HCT116 (cell line): ENCODE measurements at regions not wholly inside any gene's neighbourhood (a gene's known extent, or its start where the extent isn't known, plus 50 kb on each side); places are given as distances from the start of the nearest gene placed in this dataset.
"Not testable (repeated sequence)": the region's sequence is repeated elsewhere in the genome, so short reads cannot be mapped to it uniquely, and the experiment has no call there.

ENCODE experiments used
- ATAC-seq: fragments of 200-7000 bp; cut with Tn5 transposase; 2 replicates; pipeline ENCODE4 v1.9.1; 2020; ENCODE audit warnings: mild to moderate bottlenecking, moderate library complexity
- BruUV-seq: library from RNA; stranded (reverse); fragments of 400-500 nt; replicated peaks from 2 replicates; lab custom pipeline; 2021; lab: Mats Ljungman, UMichigan
- CTCF ChIA-PET: fragments of 300-600 bp; sonication (Branson Sonifier 250); formaldehyde crosslinking; loops from one replicate; lab custom pipeline; 2021; ENCODE audit warnings: antibody characterized with exemption; lab: Charles Lee
- POLR2A ChIA-PET: fragments of 300-600, 350-600 bp; sonication (Branson Sonifier 250); formaldehyde crosslinking; loops from one replicate; lab custom pipeline; 2021; ENCODE audit warnings: antibody characterized with exemption; lab: Charles Lee
- RAD21 ChIA-PET, 2 experiments: fragments of 300-600 bp; sonication (Branson Sonifier 250); formaldehyde crosslinking; loops; one replicate each; lab custom pipeline; 2023; ENCODE audit warnings: low total read pairs in 2 of 2; ENCODE audit not compliant: uncharacterized antibody in 2 of 2, unreplicated experiment in 2 of 2, low non-redundant PET in 1 of 2; lab: Charles Lee
- DNase-seq: peaks from one replicate; pipeline ENCODE4 v3.0.0-alpha.2; 2010; ENCODE audit warnings: low read depth, low spot score
- H2AFZ ChIP-seq: fragments of 200-600 bp; shearing (Covaris generic), sonication (generic); 2 replicates; pipeline ENCODE4 v1.6.1; 2017; ENCODE audit warnings: low read depth, mixed run types, mixed read lengths, antibody characterized with exemption, low read length; ENCODE audit not compliant: poor library complexity, severe bottlenecking
- H3K27ac ChIP-seq: 2 replicates; pipeline ENCODE4 v1.5.1; 2012; ENCODE audit warnings: low read depth, low read length
- H3K27me3 ChIP-seq: fragments of 200-600 bp; sonication (generic); 2 replicates; pipeline ENCODE4 v1.6.1; 2016; ENCODE audit warnings: mixed run types, low read length, mixed read lengths; ENCODE audit not compliant: insufficient read depth
- H3K36me3 ChIP-seq, 2 experiments: fragments of 200-500 bp in 1 of 2; fragments of 200-600 bp in 1 of 2; sonication (Bioruptor generic) in 1 of 2; sonication (generic) in 1 of 2; 2 replicates each; pipeline versions ENCODE4 v1.5.1 to v1.6.1; 2014 to 2016; ENCODE audit warnings: low read length in 2 of 2, inconsistent platforms in 1 of 2, mixed read lengths in 1 of 2, mixed run types in 1 of 2; ENCODE audit not compliant: insufficient read depth in 2 of 2, control insufficient read depth in 1 of 2
- H3K4me1 ChIP-seq, 2 experiments: fragments of 200-600 bp in 1 of 2; sonication (generic) in 1 of 2; 2 replicates each; pipeline versions ENCODE4 v1.5.1 to v1.6.1; 2012 to 2017; ENCODE audit warnings: low read length in 2 of 2, inconsistent platforms in 1 of 2, mild to moderate bottlenecking in 1 of 2, mixed read lengths in 1 of 2, mixed run types in 1 of 2, moderate library complexity in 1 of 2; ENCODE audit not compliant: insufficient read depth in 2 of 2, control insufficient read depth in 1 of 2
- H3K4me2 ChIP-seq: fragments of 200-600 bp; sonication (generic); 2 replicates; pipeline ENCODE4 v1.6.1; 2017; ENCODE audit warnings: mixed run types, low read length, mixed read lengths
- H3K4me3 ChIP-seq, 2 experiments: fragments of 200-600 bp in 1 of 2; sonication (generic) in 1 of 2; replicated peaks in 1 of 2; 2 replicates each; pipeline ENCODE4 v1.5.1; 2011 to 2016; ENCODE audit warnings: low read length in 2 of 2, control low read depth in 1 of 2, low read depth in 1 of 2, mild to moderate bottlenecking in 1 of 2, mixed read lengths in 1 of 2, mixed run types in 1 of 2
- H3K79me2 ChIP-seq: fragments of 200-600 bp; sonication (generic); 2 replicates; pipeline ENCODE4 v1.6.1; 2017; ENCODE audit warnings: mild to moderate bottlenecking, mixed run types, low read length, moderate library complexity, mixed read lengths; ENCODE audit not compliant: insufficient read depth
- H3K9ac ChIP-seq: fragments of 200-600 bp; sonication (generic); 2 replicates; pipeline ENCODE4 v1.6.1; 2016; ENCODE audit warnings: low read length, mixed read lengths
- H3K9me2 ChIP-seq: fragments of 200-600 bp; sonication (generic), shearing (Covaris generic); 2 replicates; pipeline ENCODE4 v1.6.1; 2017; ENCODE audit warnings: mixed run types, mild to moderate bottlenecking, moderate library complexity; ENCODE audit not compliant: insufficient read depth
- H3K9me3 ChIP-seq, 2 experiments: fragments of 200-500 bp in 1 of 2; fragments of 200-600 bp in 1 of 2; sonication (Bioruptor generic) in 1 of 2; sonication (generic) in 1 of 2; 2 replicates each; pipeline ENCODE4 v1.6.1; 2014 to 2017; ENCODE audit warnings: low read length in 2 of 2, mixed read lengths in 2 of 2, inconsistent platforms in 1 of 2, low read depth in 1 of 2, mild to moderate bottlenecking in 1 of 2, mixed run types in 1 of 2, moderate library complexity in 1 of 2; ENCODE audit not compliant: control insufficient read depth in 1 of 2, insufficient read depth in 1 of 2
- H4K20me1 ChIP-seq: fragments of 200-600 bp; sonication (generic), shearing (Covaris generic); 2 replicates; pipeline ENCODE4 v1.6.1; 2017; ENCODE audit warnings: mixed run types, mild to moderate bottlenecking, moderate library complexity; ENCODE audit not compliant: insufficient read depth
- ZNF274 ChIP-seq: fragments of 200-500 bp; sonication (Bioruptor generic); IDR thresholded peaks from 2 replicates; pipeline ENCODE4 v1.6.1; 2014; ENCODE audit warnings: mild to moderate bottlenecking, low read depth, low read length, inconsistent platforms
- intact Hi-C: fragments of 100-400 bp; cut with micrococcal nuclease; formaldehyde crosslinking; loops from 2 replicates; pipeline ENCODE4 v1.10.0; 2022
- TF ChIP-seq, protein P1 (sequence below): IDR thresholded peaks from 2 replicates; pipeline ENCODE4 v1.6.1; 2012; ENCODE audit warnings: low read depth

DNA sequence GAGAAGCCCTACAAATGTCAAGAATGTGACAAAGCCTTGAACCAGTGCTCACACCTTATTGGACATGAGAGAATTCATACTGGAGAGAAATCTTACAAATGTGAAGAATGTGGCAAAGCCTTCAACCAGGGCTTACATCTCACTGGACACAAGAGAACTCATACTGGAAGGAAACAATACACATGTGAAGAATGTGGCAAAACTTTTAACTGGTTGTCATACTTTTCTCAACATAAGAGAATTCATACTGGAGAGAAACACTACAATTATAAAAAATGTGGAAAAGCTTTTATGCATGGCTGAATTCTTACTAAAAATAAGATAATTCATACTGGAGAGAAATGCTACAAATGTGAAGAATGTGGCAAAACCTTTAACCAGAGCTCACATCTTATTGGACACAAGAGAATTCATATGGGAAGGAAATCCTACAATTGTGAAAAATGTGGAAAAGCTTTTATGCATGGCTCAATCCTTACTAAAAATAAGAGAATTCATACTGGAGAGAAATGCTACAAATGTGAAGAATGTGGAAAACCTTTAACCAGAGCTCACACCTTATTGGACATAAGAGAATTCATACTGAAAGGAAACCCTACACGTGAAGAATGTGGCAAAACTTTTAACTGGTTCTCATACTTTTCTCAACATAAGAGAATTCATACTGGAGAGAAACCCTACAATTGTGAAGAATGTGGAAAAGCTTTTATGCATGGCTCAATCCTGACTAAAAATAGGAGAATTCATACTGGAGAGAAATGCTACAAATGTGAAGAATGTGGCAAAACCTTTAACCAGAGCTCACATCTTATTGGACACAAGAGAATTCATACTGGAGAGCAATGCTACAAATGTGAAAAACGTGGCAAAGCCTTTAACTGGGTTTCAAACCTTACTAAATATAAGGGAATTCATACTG lies 350.6 kb upstream of the NUPR2 start:
- CTCF ChIA-PET, H3K27ac ChIP-seq, intact Hi-C loops, H3K4me1 ChIP-seq, H2AFZ ChIP-seq, H3K4me2 ChIP-seq, H3K27me3 ChIP-seq, POLR2A ChIA-PET, H3K9me2 ChIP-seq, RAD21 ChIA-PET, H3K79me2 ChIP-seq, H4K20me1 ChIP-seq, ATAC-seq, BruUV-seq, H3K4me3 ChIP-seq, H3K9ac ChIP-seq, H3K36me3 ChIP-seq, DNase-seq: not testable (repeated sequence)
- TF ChIP-seq ZNF274 = peak; percentile 99
- H3K9me3 ChIP-seq = peaks cover 40 to 47% of the 10 kb centered on the region in 2 experiments; a peak in 3 of 4 replicates

DNA sequence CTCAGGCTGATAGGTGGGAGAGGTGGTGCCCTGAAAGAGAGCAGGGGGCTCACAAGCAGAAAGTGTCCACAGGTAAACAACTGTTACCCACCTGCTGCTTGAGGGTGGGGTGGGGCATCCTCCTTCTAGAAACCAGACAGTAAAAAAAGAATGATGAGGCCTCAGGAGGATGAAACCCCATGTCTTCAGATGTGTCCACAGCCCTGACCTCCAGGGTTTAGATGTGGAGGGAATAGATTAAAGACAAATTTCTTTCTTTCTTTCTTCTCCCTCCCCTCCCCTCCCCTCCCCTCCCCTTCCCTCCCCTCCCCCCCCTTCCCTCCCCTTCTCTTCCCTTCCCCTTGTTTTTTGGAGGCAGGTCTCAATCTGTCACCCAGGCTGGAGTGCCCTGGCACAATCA lies 333.5 kb upstream of the NUPR2 start:
- ChIA-PET RAD21 (no interaction called here), POLR2A (no interaction called here)
- Histone ChIP-seq H3K36me3 (no peaks in the 10 kb centered on the region), H4K20me1 (no peaks in the 10 kb centered on the region), H3K4me1 (no peaks in the 10 kb centered on the region), H3K4me3 (no peak overlapping the region), H3K79me2 (no peaks in the 10 kb centered on the region), H3K9me3 (peaks cover 4 to 6% of the 10 kb centered on the region in 2 experiments; a peak in 2 of 4 replicates), H3K4me2 (no peak overlapping the region), H3K9me2 (no peaks in the 10 kb centered on the region), H2AFZ (no peak overlapping the region), H3K27me3 (no peaks in the 10 kb centered on the region), H3K9ac (no peak overlapping the region)
- intact Hi-C loops = no loop called here
- no TSS peak for BruUV-seq
- DNase-seq = no peak
- ATAC-seq = no peak
- TF ChIP-seq, protein P1, sequence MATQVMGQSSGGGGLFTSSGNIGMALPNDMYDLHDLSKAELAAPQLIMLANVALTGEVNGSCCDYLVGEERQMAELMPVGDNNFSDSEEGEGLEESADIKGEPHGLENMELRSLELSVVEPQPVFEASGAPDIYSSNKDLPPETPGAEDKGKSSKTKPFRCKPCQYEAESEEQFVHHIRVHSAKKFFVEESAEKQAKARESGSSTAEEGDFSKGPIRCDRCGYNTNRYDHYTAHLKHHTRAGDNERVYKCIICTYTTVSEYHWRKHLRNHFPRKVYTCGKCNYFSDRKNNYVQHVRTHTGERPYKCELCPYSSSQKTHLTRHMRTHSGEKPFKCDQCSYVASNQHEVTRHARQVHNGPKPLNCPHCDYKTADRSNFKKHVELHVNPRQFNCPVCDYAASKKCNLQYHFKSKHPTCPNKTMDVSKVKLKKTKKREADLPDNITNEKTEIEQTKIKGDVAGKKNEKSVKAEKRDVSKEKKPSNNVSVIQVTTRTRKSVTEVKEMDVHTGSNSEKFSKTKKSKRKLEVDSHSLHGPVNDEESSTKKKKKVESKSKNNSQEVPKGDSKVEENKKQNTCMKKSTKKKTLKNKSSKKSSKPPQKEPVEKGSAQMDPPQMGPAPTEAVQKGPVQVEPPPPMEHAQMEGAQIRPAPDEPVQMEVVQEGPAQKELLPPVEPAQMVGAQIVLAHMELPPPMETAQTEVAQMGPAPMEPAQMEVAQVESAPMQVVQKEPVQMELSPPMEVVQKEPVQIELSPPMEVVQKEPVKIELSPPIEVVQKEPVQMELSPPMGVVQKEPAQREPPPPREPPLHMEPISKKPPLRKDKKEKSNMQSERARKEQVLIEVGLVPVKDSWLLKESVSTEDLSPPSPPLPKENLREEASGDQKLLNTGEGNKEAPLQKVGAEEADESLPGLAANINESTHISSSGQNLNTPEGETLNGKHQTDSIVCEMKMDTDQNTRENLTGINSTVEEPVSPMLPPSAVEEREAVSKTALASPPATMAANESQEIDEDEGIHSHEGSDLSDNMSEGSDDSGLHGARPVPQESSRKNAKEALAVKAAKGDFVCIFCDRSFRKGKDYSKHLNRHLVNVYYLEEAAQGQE = no peak
- TF ChIP-seq, all 23 proteins: peak for 0
- CTCF ChIA-PET = no interaction called here
- H3K27ac ChIP-seq = no peak overlapping the region
